Fibroblast of gingiva (primary cell): ENCODE measurements at regions not wholly inside any gene's neighbourhood (a gene's known extent, or its start where the extent isn't known, plus 50 kb on each side); places are given as distances from the start of the nearest gene placed in this dataset.
"Not testable (repeated sequence)": the region's sequence is repeated elsewhere in the genome, so short reads cannot be mapped to it uniquely, and the experiment has no call there.

Experiments used
- DNase-seq: peaks from one replicate; pipeline ENCODE4 v3.0.0-alpha.2; 2011; ENCODE audit warnings: low read depth

DNA sequence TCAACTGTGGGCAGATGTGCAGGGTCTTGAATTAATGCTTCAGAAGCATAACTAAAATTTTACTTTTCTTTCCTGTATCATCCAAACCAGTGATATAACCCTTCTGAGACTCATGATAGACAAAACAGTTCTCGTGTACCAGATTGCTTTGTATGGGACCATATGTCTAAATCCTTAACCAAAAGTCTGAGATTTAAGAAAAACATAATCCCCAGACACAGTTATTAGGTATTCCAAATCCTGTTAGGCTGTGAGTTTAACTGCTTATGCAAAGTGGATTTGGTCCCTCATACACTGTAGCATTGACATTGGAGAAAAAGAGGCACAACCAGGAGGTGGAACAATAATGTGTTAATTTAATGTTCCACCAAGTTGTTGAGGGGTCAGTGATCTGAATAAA, 235.0 kb downstream of the PMAIP1 start:
- DNase-seq: no peak

DNA sequence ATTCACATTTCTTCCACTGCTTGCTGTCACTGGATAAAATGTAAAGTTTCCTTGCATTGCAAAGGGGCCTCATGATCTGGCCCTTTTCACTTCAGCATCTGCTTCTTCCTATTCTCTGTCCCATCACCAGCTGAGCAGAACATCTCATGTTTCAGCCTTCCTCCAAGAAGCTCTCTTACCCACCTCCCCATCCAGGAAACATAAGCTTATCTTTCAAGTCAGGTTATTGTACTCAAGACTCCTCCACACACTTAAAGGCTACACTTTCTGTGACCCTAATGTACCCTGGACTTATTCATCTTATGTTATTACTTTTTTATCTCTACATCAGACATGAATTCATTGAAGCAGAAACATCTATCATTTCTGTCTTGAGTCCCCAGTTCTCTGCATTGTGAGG, 230.5 kb downstream of the PMAIP1 start:
- DNase-seq: no peak

DNA sequence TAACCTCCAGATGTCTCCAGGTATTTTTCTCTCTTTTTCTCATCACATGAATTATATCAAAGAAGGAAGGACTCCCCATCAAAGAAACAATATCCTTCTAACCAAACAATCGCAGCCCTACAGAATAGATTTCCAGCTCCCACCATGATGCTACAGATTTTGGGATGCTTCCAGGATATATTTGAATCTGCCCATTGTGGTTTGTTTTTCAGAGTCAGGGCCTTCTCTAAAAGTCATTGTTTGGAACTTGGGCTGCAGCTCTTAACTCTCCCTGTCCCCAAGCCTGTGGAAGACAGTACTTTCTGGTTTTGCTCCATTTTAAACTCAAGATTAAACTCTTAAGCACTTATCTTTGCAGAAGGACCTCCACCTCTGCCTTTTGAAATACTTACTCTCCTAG, 223.2 kb downstream of the PMAIP1 start:
- no peak for DNase-seq

DNA sequence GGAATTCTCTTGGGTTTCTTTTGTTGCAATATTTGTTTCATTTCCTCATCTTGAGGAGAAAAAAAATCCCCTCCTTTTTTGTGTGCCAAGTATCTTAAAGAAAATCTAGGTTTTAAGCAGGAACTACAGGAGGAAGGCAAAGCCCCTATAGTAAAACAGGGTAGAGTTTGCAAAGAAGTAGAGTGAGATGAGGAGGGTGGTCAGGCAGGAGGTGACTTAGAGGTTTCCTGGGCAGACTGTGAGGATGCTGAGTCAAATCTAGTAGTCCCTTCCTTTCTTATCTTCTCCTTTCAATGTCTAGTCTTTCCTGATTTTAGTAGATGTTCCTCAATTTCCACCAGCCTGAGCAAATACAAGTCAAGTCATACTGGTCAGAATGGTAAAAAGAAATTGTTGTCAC, 222.5 kb downstream of the PMAIP1 start:
- no peak for DNase-seq

DNA sequence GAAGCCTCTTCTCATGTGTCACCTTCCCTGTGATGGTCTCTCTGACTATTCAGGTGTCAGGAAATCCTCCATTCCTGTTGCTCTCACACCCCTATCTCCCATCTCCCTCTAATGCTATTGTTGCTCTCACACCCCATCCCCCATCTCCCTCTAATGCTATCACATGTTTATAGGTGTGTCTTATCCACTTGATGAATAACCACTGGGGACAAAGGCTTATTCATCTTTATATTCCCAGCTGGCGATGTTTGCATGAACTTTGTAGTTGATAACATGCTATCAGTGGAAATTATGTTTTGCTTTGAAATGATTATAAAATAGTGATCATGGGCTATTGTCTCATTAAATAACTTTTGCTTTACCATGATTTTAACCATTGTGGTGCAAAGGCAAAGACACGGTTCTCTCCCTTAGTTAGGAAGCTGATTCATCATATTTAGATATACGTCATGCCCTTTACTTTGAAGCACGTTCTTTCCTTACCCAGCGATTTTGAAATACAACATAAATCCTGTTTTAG, 220.5 kb downstream of the PMAIP1 start:
- no peak for DNase-seq

DNA sequence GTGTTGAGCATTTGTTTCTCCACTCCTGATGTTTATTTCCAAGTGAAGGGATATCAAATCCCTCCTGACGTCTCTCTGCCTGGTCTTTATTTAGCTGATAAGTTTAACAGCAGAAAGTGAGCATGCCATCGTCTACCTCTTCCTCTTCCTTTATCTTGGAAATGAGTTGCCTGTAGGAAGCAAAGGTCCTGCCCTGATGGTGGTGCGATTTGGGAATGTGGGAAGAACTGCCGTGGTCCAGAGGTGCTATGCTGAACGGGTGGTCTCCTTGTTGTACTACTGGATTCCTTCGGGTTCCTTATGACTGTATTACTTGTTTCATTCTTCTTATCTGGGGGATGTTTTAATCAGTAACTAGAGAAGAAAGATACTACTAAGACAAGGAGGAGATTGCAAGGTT, 217.5 kb downstream of the PMAIP1 start:
- DNase-seq: no peak

DNA sequence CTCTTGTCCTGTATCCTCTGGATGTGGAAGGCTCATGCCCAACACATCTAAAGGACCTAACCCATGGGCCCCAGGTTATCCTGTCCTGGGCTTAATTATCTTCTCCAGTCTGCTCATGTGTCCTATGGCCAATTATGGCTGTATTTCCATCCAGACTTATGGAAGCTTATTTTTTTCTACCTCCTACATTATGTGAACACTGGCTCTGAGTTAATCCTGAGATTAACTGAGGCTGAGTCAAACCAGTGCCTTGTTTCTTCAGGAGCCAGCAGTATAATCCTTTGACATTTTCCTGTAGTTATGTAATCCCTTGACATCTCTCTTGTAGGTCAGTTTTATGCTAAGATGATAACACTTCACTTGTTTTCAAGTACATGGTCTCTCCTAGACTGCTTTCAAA, 213.6 kb downstream of the PMAIP1 start:
- no peak for DNase-seq

DNA sequence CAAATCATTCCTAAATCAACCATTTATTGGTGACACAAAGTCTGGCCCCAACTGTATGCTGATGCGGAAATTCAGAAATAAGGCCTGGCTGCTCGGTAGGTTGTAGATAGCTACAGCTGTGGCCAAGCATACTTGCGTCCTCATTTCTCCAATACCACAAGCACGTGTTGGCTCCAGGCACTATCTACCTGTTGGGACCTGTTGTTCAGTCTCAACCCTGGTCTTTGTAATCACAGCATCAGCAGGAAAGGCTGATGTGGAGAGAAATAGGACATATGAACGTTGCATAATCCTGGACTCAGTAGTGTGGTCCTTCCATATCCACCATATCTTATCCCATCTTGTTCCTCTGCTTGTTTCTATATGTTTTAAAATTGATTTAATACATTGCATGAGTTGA, 212.6 kb downstream of the PMAIP1 start:
- no peak for DNase-seq

DNA sequence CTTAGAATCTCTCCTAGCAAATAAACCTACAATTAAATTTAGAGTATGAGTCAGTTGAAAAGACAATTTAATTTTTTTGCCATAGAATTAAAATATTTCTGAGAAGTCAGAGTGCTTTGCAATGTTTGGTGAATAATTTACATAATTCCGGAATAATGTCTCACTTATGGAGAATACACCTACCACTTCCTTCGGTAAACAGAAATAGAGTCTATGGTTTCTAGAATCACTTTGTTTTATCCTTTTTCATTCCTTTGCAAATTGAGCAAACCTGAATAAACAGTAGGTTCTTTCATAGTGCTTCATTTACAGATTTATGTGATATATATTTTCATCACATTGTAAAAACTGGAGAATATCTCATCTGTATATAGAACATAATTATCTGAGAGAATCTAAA, 211.7 kb downstream of the PMAIP1 start:
- no peak for DNase-seq

DNA sequence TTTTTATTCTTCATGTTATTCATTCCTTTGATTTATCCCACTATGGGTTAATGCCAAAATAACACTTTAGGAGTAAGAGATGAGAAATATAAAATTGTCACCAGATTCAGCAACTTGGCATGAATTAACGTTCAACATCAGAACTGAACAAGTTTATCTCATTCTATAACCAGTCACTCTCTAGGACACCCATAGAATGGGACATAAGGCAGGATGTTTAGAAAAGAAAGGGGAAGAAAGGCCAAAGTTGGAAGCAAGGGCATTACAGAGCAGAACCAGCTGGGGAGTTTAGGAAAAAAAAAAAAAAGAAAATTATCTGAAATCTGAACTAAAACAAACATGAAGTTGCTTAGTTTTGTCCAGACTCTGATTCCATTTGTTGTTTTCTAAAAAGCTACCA, 211.0 kb downstream of the PMAIP1 start:
- DNase-seq: no peak

DNA sequence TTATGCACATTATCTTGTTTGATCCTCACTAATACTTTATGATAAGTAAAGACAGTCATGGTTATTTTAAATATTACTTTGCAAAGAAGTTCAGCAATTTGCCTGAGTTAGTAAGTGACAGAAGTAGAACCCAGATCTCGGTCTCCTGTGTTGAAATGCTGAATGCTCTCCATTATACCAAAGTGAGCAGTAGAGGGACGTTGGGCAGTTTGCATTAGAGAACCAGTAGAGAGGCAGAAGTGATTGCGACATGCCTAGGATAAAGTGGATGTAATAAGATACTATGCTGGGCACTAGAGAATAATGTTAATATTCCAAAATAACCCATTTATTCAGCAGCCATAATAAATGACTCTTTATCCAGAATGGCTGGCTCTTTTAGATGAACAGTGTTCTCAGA, 201.0 kb downstream of the PMAIP1 start:
- peak; percentile 29 for DNase-seq

DNA sequence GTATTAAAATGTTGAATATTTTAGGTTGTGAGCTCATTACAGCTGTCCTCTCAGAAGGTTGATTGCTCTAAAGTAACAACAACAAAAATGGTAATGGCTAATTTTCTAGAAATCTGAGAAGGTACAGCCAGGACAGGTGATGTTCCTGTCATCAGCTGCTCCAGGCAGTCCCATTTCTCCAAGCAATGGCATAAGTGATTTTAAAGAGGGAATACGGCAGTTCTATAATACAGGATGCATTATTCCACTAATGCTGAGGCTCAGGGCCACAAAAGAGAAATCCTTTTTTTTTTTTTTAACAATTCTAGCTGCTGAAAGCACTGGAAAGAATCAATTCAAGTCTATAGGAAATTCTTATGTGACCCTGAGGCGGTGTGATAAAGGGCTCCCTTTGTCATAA, 199.9 kb downstream of the PMAIP1 start:
- DNase-seq: no peak

DNA sequence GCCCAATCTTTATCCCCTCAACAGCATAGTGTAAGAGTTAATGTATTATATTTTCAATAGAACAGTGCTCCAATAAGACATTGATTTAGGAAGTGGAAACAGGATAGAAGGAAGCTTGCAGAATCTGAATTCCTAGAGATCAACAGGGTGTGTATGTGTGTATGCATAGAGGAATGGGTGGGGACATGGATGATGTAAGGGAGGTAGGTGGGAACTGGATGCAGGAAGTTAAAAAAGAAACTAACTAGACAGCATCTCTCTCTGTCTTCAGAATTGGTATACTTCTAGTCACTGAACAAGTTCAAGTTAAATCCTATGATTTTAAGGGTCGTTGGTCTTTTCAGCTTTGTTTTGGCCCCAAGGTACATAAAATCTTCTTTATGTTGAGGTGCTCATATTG, 196.6 kb downstream of the PMAIP1 start:
- DNase-seq: no peak

DNA sequence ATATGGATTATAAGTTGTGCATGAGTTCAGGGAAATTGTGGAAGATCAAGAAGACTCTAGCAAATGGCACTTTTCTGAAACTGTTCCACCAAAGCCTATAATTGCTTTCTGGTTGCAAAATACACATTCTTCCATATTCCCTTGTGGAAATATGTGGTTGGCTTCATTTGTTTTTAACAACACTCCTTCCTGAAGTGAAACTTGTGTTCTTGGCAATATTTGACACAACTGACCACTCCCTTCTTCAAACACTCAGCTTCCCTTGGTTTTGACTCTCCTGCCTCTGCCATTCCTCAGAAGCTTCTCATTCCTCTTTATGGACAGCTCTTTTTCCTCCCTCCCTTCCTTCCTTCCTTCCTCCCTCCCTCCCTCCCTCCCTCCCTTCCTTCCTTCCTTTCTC, 192.3 kb downstream of the PMAIP1 start:
- peak; percentile 63 for DNase-seq

DNA sequence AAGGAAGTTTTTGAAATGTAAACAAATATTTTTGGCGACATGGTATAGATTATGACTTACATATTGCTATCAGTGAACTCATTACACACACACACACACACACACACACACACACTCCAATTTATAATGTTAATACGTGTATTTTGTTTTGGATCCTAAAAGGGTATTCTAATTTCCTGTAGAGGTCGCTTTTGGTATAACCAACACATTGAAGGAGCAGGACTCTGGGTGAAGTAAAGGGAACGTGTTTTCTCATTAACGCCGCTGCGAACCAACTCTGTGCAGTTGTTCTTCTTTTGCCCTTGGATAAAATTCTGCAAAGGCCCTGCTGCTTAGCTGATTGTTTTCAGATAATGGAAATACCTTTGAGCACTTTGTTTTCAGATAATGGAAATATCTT, 190.4 kb downstream of the PMAIP1 start:
- no peak for DNase-seq

DNA sequence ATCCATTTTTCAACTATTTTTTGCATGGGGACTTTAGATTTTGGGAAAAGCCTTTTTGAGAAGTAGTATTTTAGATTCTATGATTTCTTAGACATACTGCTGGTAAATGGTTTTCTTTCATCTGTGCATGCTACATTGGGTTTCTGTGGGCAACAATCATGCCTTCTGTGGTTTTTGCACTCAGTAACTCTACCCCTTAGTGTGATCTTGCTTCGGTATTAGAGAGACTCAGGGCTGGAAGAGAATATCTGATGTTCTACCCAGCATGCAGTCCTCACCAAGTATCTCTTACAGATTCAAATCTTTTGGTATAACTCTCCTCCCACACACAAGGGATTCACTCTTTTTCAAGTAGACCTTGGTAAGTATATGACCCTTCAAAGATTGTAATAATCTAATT, 183.0 kb downstream of the PMAIP1 start:
- no peak for DNase-seq

DNA sequence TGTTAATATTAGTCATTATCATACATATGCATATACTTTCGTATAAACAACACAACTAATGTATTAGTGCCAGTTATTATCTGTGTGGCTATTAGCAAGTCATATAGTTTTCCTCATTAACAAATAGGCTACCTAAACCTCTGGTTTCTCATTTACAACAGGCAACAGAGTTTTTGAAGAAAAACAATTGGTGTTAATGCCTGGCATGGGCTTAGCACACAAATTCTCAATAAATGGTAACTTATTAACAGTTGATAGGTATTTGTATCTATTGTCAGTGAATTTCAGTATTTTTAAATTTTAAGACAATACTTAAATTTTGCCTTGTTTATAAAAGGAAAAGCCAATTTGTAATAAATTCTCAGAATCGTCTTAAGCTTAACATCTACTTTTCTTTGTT, 182.5 kb downstream of the PMAIP1 start:
- DNase-seq: no peak

DNA sequence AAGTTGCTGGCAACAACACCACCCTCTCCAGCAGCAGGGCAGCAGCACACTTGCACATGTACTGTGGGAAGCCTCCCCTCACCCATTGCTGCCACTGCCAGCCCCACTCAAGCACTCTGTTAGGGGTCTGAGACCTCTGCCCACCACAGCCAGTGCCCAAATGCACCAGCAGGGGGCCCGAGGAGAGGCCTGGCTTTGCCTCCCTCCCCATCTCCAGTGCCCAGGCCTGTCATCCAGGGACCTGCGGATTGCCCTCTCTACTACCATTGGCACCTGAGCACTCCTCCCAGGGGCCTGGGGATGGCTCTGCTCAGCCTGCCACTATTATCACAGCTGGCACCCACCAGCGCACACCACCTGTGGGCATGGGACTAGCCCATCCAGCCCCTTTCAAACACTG, 175.7 kb downstream of the PMAIP1 start:
- no peak for DNase-seq

DNA sequence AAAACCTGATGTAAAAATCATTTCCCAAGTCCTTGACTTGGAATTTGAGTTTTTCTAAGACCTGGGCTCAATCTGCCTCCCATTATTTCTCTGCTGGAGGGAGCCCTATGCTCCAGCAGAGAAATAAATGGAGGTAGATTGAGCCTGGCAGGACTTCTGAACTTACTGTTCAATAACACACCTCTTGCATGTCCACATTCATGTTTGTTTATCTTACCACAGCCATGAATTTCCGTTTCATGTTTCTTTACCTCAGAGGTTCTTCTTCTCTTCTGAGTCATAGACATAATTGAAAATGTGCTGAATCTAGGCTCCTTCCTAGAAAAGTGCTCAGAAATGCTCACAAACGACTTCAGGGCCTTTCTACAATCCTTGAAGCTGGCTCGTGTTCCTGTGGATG, 170.8 kb downstream of the PMAIP1 start:
- DNase-seq: peak; percentile 23

DNA sequence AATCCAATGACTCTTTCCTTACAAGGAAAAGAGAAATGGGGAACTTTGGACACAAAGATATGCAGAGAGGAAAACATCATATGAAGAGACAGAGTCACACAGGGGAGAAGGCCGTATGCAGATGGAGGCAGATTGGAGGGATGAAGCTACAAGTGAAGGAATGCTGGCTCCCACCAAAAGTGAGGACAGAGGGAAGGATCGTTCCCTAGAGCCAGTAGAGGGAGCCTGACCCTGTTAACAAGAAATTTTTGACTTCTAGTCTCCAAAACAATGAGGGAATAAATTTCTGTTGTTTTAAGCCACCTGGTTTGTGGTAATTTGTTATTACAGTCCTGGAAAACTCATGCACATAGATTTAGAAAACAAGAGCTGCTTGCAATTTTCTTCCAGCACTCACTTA, 169.3 kb downstream of the PMAIP1 start:
- no peak for DNase-seq

DNA sequence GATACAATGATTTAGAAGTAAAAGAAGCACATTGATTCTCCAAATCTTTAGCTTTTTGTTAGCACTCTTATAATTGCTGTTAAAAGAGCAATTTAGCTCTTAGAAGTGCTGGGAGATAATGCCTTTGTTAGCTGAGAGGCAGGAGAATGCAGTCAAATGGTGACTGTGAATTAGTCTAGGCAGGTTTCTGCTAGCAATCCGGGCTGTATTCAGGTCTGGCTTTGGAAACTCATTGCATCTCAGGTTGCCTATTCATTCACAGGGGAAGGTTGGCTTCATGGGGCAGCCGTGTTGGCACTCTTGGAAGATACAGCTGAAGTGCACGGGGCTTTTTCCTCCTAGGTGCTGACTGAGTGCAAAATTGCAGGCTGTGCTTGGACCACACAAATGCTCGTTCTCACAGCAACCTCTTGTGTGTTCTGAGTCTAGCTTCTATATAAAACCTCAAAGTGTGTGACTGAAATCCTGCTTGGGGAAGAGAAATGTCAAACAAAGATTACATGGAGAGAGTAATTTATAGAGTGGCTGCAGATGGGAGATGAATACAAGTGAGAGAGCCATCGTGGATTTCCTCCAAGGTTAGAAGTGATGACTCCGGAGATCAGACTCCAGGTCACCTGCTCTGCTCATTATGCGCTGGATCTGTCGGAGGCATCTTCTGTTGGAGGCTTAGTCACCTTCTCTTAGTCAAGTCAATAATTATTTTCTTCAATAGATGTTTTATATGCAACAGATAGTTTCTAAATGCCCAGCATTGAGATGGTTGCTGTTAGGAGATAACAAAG, 167.8 kb downstream of the PMAIP1 start:
- no peak for DNase-seq

DNA sequence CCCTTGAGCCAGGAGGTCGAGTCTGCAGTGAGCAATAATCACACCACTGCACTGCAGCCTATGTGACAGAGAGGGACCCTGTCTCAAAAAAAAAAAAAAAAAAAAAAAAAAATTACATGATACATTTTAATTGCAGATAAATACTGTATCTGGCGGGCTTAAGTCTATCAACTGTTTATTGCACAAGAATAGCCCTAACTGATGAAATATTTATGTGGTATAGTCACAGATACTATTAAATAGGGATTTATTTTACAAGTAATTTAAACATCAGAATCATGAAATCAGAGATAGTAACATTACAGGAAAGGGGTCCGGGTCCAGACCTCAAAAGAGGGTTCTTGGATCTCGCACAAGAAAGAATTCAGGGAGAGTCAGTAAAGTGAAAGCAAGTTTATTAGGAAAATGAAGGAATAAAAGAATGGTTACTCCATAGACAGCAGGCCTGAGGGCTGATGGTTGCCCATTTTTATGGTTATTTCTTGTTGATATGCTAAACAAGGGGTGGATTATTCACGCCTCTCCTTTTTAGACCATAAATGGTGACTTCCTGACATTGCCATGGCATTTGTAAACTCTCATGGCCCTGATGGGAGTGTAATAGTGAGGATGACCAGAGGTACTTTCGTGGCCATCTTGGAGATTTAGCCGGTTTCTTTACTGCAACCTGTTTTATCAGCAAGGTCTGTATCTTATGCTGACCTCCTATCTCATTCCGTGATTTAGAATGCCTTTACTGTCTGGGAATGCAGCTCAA, 166.6 kb downstream of the PMAIP1 start:
- no peak for DNase-seq

DNA sequence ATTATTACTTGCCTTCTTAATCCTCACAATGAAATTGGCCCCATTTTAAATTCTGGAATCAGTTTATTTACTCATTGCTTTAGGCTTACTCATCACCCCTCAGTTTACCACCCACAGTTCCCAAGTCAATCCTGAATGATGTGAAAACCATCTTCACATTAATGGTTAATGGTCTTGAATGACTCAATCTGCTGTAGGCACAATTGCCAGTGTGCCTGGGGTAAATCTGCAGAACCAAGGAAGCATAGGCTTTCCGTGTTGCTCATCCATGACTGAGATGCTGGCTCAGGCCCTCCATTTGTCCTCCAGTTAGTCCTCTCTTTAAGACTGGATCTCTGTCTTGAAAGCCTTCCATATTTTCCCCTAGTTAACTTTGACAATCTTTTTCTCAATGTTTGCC, 164.5 kb downstream of the PMAIP1 start:
- DNase-seq: no peak

DNA sequence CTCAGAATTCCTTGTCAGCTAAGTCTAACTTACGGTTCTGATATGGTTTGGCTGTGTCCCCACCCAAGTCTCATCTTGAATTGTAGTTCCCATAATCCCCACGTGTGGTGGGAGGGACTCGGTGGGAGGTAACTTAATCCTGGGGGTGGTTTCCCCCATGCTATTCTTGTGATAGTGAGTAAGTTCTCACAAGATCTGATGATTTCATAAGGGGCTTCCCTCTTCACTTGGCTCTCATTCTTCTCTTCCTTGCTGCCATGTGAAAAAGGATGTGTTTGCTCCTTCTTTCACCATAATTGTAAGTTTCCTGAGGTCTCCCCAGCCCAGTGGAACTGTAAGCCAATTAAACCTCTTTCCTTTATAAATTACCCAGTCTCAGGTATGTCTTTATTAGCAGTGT, 163.0 kb downstream of the PMAIP1 start:
- DNase-seq: not testable (repeated sequence)
